GM10248 (cell line): ENCODE measurements at regions not wholly inside any gene's neighbourhood (a gene's known extent, or its start where the extent isn't known, plus 50 kb on each side); places are given as distances from the start of the nearest gene placed in this dataset.

Experiments
- CTCF ChIA-PET: fragments of 300-600 bp; sonication (Branson Sonifier 250); formaldehyde crosslinking; extraction: SDS; loops from one replicate; lab custom pipeline; 2021; ENCODE audit warnings: antibody characterized with exemption; lab: Yijun Ruan, JAX
- POLR2A ChIA-PET: fragments of 350-650 bp; sonication (Branson Sonifier 250); formaldehyde crosslinking; extraction: SDS; loops from one replicate; lab custom pipeline; 2020; ENCODE audit warnings: antibody characterized with exemption; lab: Yijun Ruan, JAX
- DNase-seq: peaks from one replicate; pipeline ENCODE4 v3.0.0; 2012; ENCODE audit errors: extremely low spot score
- TF ChIP-seq, protein P1 (sequence below): IDR thresholded peaks from 2 replicates; pipeline ENCODE4 v1.5.1; 2012; ENCODE audit warnings: mild to moderate bottlenecking, low read depth; ENCODE audit errors: extremely low read depth, missing control alignments, control extremely low read depth

DNA sequence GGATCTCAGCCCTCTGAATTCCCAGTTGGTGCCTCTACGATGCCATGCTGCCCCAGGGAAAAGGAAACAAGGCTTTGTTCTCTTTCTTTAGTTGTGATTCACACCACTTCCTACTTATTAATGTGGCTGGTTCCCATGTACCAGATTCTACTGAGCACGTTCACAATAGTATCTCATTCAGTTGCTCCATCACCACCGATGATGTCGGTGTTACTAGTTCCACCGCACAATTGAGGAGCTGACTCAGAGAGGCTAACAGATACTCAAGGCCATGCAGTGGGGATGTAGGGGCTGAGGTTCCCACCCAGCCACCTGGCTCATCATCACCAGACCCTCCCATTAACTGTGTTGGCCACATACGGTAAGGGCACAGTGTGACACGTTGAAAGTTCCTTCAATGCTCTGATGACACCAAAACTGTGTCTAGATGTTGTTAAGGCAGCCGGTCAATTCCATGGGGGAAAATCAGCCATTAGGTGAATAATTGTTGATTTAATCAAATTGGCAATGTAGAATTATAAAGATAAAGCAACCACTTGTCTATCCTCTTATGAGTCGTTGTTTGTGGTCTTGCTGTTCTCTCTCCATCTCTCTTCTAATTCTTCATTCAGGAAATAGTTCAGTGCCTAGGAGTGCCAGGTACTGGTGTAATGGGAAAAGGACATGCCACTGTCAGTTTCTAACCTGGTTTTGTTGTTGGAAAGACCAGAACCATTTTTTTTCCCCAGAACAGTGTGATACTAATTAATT is 244.2 kb upstream of the CRY1 start:
- TF ChIP-seq, protein P1, sequence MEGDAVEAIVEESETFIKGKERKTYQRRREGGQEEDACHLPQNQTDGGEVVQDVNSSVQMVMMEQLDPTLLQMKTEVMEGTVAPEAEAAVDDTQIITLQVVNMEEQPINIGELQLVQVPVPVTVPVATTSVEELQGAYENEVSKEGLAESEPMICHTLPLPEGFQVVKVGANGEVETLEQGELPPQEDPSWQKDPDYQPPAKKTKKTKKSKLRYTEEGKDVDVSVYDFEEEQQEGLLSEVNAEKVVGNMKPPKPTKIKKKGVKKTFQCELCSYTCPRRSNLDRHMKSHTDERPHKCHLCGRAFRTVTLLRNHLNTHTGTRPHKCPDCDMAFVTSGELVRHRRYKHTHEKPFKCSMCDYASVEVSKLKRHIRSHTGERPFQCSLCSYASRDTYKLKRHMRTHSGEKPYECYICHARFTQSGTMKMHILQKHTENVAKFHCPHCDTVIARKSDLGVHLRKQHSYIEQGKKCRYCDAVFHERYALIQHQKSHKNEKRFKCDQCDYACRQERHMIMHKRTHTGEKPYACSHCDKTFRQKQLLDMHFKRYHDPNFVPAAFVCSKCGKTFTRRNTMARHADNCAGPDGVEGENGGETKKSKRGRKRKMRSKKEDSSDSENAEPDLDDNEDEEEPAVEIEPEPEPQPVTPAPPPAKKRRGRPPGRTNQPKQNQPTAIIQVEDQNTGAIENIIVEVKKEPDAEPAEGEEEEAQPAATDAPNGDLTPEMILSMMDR = no peak
- CTCF ChIA-PET = no interaction called here
- DNase-seq = no peak
- POLR2A ChIA-PET = no interaction called here

DNA sequence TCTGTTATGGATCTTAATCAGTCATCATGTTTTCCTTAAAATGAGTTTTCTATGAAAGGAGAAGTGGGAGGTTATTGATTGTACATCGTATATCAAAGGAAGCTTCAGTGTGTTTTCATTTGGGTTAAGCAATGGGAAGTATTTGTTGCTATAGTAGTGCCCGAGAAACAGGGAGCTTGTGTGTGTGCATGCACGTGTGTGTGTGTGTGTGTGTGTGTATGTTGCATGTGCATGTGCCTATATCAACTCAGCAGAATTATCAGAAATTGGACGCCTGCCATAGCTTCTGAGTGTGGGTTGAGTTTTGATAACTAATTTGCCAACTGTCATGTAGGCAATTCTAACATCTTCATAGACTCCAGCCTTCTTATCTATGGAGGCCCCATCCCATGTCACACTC is 246.1 kb upstream of the CRY1 start:
- CTCF ChIA-PET = no interaction called here
- no peak for DNase-seq
- POLR2A ChIA-PET = no interaction called here
- TF ChIP-seq, protein P1 = no peak

DNA sequence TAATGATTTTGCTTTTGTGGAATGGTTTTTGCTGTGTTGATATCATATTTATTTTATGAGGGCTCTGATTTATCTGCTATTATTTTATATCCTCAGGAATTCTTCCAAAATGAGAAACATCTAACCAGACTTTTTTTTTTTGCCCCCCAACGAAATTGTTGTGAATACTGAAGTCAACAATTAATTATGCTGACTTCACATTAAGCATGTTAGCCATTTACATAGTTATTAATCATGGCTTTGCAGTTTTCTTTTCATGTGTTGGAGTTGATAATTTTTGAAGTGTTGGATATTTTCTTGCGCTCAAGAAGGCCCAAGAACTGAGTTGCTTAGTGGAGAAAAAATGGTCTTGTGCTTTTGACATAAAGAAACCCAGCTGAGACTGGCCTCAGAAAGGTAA is 246.6 kb upstream of the CRY1 start:
- POLR2A ChIA-PET = no interaction called here
- TF ChIP-seq, protein P1 = no peak
- no peak for DNase-seq
- CTCF ChIA-PET = no interaction called here

DNA sequence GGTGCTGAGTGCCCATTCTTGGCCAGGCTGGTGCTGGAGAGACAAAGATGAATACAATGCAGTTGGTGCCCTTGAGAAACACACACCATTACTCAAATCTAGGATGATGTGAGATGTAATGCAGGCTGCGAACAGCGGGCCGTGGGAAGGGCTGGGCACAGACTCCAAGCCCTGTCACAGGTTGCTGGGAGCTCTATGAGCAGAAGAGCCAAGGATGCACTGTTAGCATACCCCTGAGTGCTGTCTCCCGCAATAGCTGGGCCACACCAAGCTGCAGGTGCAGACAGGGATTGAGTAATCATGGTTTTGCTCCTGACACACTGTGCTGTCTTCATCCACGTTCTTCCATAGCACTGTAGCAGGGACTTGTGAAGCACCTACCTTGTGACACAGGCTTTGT is 247.5 kb upstream of the CRY1 start:
- DNase-seq = no peak
- CTCF ChIA-PET = interaction anchor here (2.5 kb wide), 1 partner anchor 15 kb away, joined by 8 read pairs; no protein-coding TSS in a partner anchor
- POLR2A ChIA-PET = no interaction called here
- TF ChIP-seq, protein P1 = no peak

DNA sequence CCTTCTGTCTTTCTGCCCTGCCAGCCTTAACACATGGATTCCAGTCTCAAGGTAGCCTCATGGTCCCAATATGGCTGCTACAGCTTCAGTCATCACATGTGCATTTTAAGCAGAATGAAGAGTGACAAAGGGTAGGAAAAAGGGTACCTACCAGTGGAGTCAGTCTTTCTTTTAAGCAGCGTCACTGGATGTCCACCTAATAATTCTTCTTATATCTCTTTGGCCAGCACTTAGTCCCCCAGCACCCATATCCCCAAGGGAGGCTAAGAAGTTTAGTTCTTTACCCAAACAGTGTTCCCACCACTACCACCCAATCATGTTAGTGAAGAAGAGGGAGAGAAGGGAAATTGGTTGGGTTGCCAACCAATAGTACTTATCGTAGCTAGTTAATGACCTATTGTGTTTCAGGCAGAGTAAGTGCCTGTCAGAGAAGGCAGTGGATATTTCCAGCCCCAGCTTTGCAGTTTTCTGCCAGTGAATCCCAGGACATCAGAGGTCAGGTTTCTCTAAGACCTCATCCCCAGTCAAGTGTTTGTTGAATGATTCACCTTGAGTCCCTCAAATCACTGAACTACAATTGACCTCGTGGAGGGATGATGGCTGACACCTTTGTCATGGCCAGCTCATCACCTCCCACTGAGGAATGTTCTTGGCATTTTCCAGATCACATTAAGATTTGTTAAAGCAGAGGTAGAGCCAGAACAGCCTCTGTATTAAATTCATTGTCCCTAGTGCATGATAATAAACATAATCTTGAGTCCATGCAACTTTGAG is 250.9 kb upstream of the CRY1 start:
- POLR2A ChIA-PET = no interaction called here
- TF ChIP-seq, protein P1 = no peak
- DNase-seq = no peak
- CTCF ChIA-PET = no interaction called here

DNA sequence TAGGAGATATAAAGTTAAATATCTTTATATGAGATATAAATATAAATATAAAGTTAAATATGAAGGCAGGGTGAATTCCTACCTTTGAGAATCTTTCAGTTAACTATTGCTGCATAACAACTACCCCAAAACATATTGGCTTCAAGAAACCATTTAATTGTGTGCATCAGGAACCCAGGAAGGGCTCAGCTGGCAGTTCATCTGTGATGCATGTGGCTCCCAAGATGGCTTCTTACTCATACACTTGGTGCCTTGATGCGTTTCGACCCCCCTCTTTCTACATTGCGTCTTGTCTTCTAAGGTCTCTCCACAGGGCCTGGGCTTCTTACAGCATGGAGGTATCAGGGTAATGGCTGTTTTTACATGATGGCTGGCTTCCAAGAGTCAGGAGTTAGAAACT is 253.9 kb upstream of the CRY1 start:
- CTCF ChIA-PET = no interaction called here
- TF ChIP-seq, protein P1 = no peak
- DNase-seq = no peak
- POLR2A ChIA-PET = no interaction called here
